ENCODE measurements at regions not wholly inside any gene's neighbourhood (a gene's known extent, or its start where the extent isn't known, plus 50 kb on each side); places are given as distances from the start of the nearest gene placed in this dataset.

DNA sequence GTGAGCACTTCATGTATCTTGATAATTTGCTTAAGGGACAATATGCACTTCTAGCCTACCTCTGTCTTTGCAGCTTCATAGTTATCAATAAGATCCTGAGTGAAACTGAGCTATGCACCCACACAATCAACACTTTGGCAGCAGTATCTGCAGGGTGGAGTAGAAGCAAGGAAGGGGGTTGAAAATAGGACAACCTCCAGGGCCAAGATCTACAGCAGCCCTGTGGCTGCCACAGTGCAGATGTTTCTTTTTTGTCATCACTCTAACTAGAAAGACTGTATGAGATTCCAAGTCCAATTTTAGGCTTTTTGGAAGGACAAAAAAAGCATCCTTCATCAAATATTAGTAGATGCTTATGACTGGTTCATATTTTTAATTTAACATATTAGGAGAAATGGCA, 336.1 kb upstream of the CITED2 start:
- TF ChIP-seq, protein P1, sequence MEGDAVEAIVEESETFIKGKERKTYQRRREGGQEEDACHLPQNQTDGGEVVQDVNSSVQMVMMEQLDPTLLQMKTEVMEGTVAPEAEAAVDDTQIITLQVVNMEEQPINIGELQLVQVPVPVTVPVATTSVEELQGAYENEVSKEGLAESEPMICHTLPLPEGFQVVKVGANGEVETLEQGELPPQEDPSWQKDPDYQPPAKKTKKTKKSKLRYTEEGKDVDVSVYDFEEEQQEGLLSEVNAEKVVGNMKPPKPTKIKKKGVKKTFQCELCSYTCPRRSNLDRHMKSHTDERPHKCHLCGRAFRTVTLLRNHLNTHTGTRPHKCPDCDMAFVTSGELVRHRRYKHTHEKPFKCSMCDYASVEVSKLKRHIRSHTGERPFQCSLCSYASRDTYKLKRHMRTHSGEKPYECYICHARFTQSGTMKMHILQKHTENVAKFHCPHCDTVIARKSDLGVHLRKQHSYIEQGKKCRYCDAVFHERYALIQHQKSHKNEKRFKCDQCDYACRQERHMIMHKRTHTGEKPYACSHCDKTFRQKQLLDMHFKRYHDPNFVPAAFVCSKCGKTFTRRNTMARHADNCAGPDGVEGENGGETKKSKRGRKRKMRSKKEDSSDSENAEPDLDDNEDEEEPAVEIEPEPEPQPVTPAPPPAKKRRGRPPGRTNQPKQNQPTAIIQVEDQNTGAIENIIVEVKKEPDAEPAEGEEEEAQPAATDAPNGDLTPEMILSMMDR (IDR thresholded peaks at IDR 0.05; ENCODE audit: low read length): no peak
- no peak for TF ChIP-seq EZH2 (IDR thresholded peaks at IDR 0.05; ENCODE audit: borderline replicate concordance, low read length)
